ENCODE measurements at regions not wholly inside any gene's neighbourhood (a gene's known extent, or its start where the extent isn't known, plus 50 kb on each side); places are given as distances from the start of the nearest gene placed in this dataset.
"Not testable (repeated sequence)": the region's sequence is repeated elsewhere in the genome, so short reads cannot be mapped to it uniquely, and the experiment has no call there.

- no peaks in the 10 kb centered on the region for H3F3A ChIP-seq (ENCODE audit: insufficient read depth, low read length)
- H3K9me3 ChIP-seq (replicated peaks; ENCODE audit: insufficient read depth, low read length), result no peaks in the 10 kb centered on the region
- TF ChIP-seq EZH2phosphoT487 (IDR thresholded peaks at IDR 0.05; ENCODE audit: low read length), result no peak
- TF ChIP-seq EZH2 (optimal IDR thresholded peaks at IDR 0.05; ENCODE audit: low read depth, low read length), result no peak
- no peak for TF ChIP-seq CTCF (IDR thresholded peaks at IDR 0.05; ENCODE audit: low read length)
- H3K4me3 ChIP-seq (ENCODE audit: low read length), result no peak overlapping the region
- no peaks in the 10 kb centered on the region for H3K36me3 ChIP-seq (replicated peaks; ENCODE audit: insufficient read depth, low read length)
- no peak overlapping the region for H2AFZ ChIP-seq (ENCODE audit: low read length)
- H3K4me2 ChIP-seq (ENCODE audit: low read depth, low read length), result no peak overlapping the region
- H3K9me2 ChIP-seq (replicated peaks; ENCODE audit: insufficient read depth, low read length), result no peaks in the 10 kb centered on the region
- no peaks in the 10 kb centered on the region for H3K79me2 ChIP-seq (ENCODE audit: low read length)
- H3K4me1 ChIP-seq (ENCODE audit: low read length), result no peaks in the 10 kb centered on the region
- H3K9ac ChIP-seq (ENCODE audit: low read length), result no peak overlapping the region
- no peak for DNase-seq
- H3K27ac ChIP-seq (ENCODE audit: low read length), result no peak overlapping the region
- no peaks in the 10 kb centered on the region for H3K27me3 ChIP-seq (replicated peaks; ENCODE audit: insufficient read depth, low read length)
- no peaks in the 10 kb centered on the region for H4K20me1 ChIP-seq (ENCODE audit: insufficient read depth, low read length)
Observed at GRCh38 chr3:177906126-177906511, 630.1 kb upstream of the KCNMB2 start.

- Histone ChIP-seq H3K79me2 (ENCODE audit: low read length) (no peaks in the 10 kb centered on the region), H4K20me1 (ENCODE audit: insufficient read depth, low read length) (no peaks in the 10 kb centered on the region), H3K4me3 (ENCODE audit: low read length) (no peak overlapping the region), H3K27ac (ENCODE audit: low read length) (no peak overlapping the region), H3F3A (ENCODE audit: insufficient read depth, low read length) (no peaks in the 10 kb centered on the region), H3K9ac (ENCODE audit: low read length) (no peak overlapping the region), H2AFZ (ENCODE audit: low read length) (no peak overlapping the region), H3K4me2 (ENCODE audit: low read depth, low read length) (no peak overlapping the region), H3K4me1 (ENCODE audit: low read length) (no peaks in the 10 kb centered on the region), H3K27me3 (replicated peaks; ENCODE audit: insufficient read depth, low read length) (no peaks in the 10 kb centered on the region), H3K9me3 (replicated peaks; ENCODE audit: insufficient read depth, low read length) (no peaks in the 10 kb centered on the region), H3K9me2 (replicated peaks; ENCODE audit: insufficient read depth, low read length) (no peaks in the 10 kb centered on the region), H3K36me3 (replicated peaks; ENCODE audit: insufficient read depth, low read length) (no peaks in the 10 kb centered on the region)
- TF ChIP-seq EZH2 (optimal IDR thresholded peaks at IDR 0.05; ENCODE audit: low read depth, low read length), result no peak
- no peak for TF ChIP-seq EZH2phosphoT487 (IDR thresholded peaks at IDR 0.05; ENCODE audit: low read length)
- no peak for TF ChIP-seq CTCF (IDR thresholded peaks at IDR 0.05; ENCODE audit: low read length)
- DNase-seq, result no peak
Observed at GRCh38 chr3:177906578-177907229, 629.5 kb upstream of the KCNMB2 start.

GRCh38 chr3:177909530-177909929, 626.7 kb upstream of the KCNMB2 start:
- not testable (repeated sequence) for H4K20me1 ChIP-seq (ENCODE audit: insufficient read depth, low read length); H3K79me2 ChIP-seq (ENCODE audit: low read length); H3K36me3 ChIP-seq (replicated peaks; ENCODE audit: insufficient read depth, low read length); H3K4me3 ChIP-seq (ENCODE audit: low read length); H3K27me3 ChIP-seq (replicated peaks; ENCODE audit: insufficient read depth, low read length); H3K9me2 ChIP-seq (replicated peaks; ENCODE audit: insufficient read depth, low read length); H3F3A ChIP-seq (ENCODE audit: insufficient read depth, low read length); H3K9ac ChIP-seq (ENCODE audit: low read length); H3K4me1 ChIP-seq (ENCODE audit: low read length); DNase-seq; H2AFZ ChIP-seq (ENCODE audit: low read length); H3K27ac ChIP-seq (ENCODE audit: low read length); H3K4me2 ChIP-seq (ENCODE audit: low read depth, low read length); H3K9me3 ChIP-seq (replicated peaks; ENCODE audit: insufficient read depth, low read length)

- no peak for DNase-seq
- no peak overlapping the region for H3K4me2 ChIP-seq (ENCODE audit: low read depth, low read length)
- no peaks in the 10 kb centered on the region for H3F3A ChIP-seq (ENCODE audit: insufficient read depth, low read length)
- no peaks in the 10 kb centered on the region for H3K27me3 ChIP-seq (replicated peaks; ENCODE audit: insufficient read depth, low read length)
- H3K27ac ChIP-seq (ENCODE audit: low read length), result no peak overlapping the region
- no peak for TF ChIP-seq EZH2phosphoT487 (IDR thresholded peaks at IDR 0.05; ENCODE audit: low read length)
- TF ChIP-seq EZH2 (optimal IDR thresholded peaks at IDR 0.05; ENCODE audit: low read depth, low read length), result no peak
- TF ChIP-seq CTCF (IDR thresholded peaks at IDR 0.05; ENCODE audit: low read length), result no peak
- H2AFZ ChIP-seq (ENCODE audit: low read length), result no peak overlapping the region
- no peaks in the 10 kb centered on the region for H3K4me1 ChIP-seq (ENCODE audit: low read length)
- no peaks in the 10 kb centered on the region for H3K79me2 ChIP-seq (ENCODE audit: low read length)
- H3K9me3 ChIP-seq (replicated peaks; ENCODE audit: insufficient read depth, low read length), result no peaks in the 10 kb centered on the region
- no peaks in the 10 kb centered on the region for H4K20me1 ChIP-seq (ENCODE audit: insufficient read depth, low read length)
- no peak overlapping the region for H3K4me3 ChIP-seq (ENCODE audit: low read length)
- no peak overlapping the region for H3K9ac ChIP-seq (ENCODE audit: low read length)
- H3K36me3 ChIP-seq (replicated peaks; ENCODE audit: insufficient read depth, low read length), result no peaks in the 10 kb centered on the region
- no peaks in the 10 kb centered on the region for H3K9me2 ChIP-seq (replicated peaks; ENCODE audit: insufficient read depth, low read length)
Observed at GRCh38 chr3:177914224-177914623, 622.0 kb upstream of the KCNMB2 start.

Data from MM.1S (cell line).